ENCODE measurements at regions not wholly inside any gene's neighbourhood (a gene's known extent, or its start where the extent isn't known, plus 50 kb on each side); places are given as distances from the start of the nearest gene placed in this dataset.

DNA sequence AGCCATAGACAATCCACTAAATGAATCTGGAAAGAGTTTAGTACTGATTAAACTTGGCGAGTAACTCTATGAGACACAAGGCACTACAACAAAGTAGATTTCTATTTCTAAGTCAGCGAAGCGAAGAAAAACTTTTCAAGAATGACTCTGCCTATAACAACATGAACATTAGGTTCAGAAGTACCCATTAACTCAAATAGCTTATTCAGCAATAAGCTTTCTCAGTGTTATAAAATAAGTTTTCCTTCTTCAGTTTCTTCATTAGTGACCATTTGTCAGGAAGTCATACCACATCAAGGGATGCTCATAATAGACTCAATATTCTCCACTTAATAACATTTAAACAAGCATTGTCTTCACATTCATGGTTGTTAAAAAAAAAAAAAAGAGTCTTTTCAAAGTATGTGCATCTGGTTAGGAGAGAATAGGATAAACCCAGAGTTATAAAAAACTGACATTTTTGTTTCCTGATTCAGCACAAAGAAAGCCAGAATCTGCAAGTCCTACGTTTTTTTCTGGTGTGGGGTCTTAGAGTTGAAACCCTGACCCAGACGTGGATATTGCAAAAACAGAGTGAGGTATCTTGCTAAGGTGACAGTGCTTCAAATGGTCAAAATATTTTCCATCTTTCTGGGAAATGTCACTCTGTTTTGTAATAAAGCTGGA lies 148.2 kb upstream of the PREP start:
- H4K20me1 ChIP-seq (ENCODE audit: insufficient read depth, low read length): no peaks in the 10 kb centered on the region
- H3K27me3 ChIP-seq (ENCODE audit: insufficient read depth, low read length): no peaks in the 10 kb centered on the region
- no peaks in the 10 kb centered on the region for H3K4me1 ChIP-seq (ENCODE audit: insufficient read depth, low read length)
- H3K9ac ChIP-seq (ENCODE audit: low read length): no peak overlapping the region
- Mint-ChIP-seq H3K36me3 (ENCODE audit: low read depth, unreplicated experiment) (no peaks in the 10 kb centered on the region), H3K4me1 (ENCODE audit: low read depth, unreplicated experiment) (peaks cover 13% of the 10 kb centered on the region), H3K4me3 (ENCODE audit: unreplicated experiment) (no peak overlapping the region), H3K27ac (ENCODE audit: unreplicated experiment) (no peak overlapping the region), H3K27me3 (ENCODE audit: low read depth, unreplicated experiment) (no peaks in the 10 kb centered on the region), H3K9me3 (ENCODE audit: unreplicated experiment) (peaks cover 2% of the 10 kb centered on the region)
- no peak overlapping the region for H2AFZ ChIP-seq (ENCODE audit: low read depth, low read length)
- FAIRE-seq: peak; percentile 41
- no peak overlapping the region for H3K27ac ChIP-seq (ENCODE audit: low read depth, low read length)
- no peaks in the 10 kb centered on the region for H3K9me3 ChIP-seq (ENCODE audit: insufficient read depth, low read depth, low read length)
- peak; percentile 57 for DNase-seq (ENCODE audit: low read depth)
- TF ChIP-seq, protein P1, sequence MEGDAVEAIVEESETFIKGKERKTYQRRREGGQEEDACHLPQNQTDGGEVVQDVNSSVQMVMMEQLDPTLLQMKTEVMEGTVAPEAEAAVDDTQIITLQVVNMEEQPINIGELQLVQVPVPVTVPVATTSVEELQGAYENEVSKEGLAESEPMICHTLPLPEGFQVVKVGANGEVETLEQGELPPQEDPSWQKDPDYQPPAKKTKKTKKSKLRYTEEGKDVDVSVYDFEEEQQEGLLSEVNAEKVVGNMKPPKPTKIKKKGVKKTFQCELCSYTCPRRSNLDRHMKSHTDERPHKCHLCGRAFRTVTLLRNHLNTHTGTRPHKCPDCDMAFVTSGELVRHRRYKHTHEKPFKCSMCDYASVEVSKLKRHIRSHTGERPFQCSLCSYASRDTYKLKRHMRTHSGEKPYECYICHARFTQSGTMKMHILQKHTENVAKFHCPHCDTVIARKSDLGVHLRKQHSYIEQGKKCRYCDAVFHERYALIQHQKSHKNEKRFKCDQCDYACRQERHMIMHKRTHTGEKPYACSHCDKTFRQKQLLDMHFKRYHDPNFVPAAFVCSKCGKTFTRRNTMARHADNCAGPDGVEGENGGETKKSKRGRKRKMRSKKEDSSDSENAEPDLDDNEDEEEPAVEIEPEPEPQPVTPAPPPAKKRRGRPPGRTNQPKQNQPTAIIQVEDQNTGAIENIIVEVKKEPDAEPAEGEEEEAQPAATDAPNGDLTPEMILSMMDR (IDR thresholded peaks at IDR 0.05; ENCODE audit: insufficient read depth, low read depth, low read length): no peak
- no peak for TF ChIP-seq EZH2 (IDR thresholded peaks at IDR 0.05; ENCODE audit: insufficient read depth, low read length)
- no peak overlapping the region for H3K4me3 ChIP-seq (ENCODE audit: insufficient read depth, low read depth, low read length)
- no peaks in the 10 kb centered on the region for H3K79me2 ChIP-seq (ENCODE audit: insufficient read depth, low read length)
- H3K36me3 ChIP-seq (ENCODE audit: insufficient read depth, low read length): no peaks in the 10 kb centered on the region
- H3K4me2 ChIP-seq (ENCODE audit: low read length): no peak overlapping the region

DNA sequence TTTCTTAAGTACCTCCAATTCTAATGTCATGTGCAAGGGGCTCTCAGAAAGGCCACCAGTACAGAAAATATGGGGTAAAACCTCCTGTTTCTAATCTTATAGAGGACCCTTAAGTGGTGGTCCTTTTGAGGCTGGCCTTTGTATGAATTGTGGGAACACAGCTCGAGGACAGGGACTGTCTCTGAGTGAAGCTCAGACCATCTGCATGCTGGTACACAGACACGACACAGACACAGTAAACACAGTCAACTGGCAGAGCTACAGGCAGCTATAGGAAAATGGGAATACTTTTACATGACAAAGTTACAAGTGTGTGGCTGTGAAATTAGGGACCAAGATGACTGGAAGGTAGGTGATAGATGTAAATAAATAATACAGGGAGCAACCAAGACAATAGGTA lies 143.9 kb upstream of the PREP start:
- H3K79me2 ChIP-seq (ENCODE audit: insufficient read depth, low read length): no peaks in the 10 kb centered on the region
- Mint-ChIP-seq H3K9me3 (ENCODE audit: unreplicated experiment) (no peaks in the 10 kb centered on the region), H3K4me1 (ENCODE audit: low read depth, unreplicated experiment) (peaks cover 11% of the 10 kb centered on the region), H3K4me3 (ENCODE audit: unreplicated experiment) (no peak overlapping the region), H3K27ac (ENCODE audit: unreplicated experiment) (no peak overlapping the region), H3K36me3 (ENCODE audit: low read depth, unreplicated experiment) (no peaks in the 10 kb centered on the region), H3K27me3 (ENCODE audit: low read depth, unreplicated experiment) (no peaks in the 10 kb centered on the region)
- H3K9me3 ChIP-seq (ENCODE audit: insufficient read depth, low read depth, low read length): no peaks in the 10 kb centered on the region
- no peaks in the 10 kb centered on the region for H3K4me1 ChIP-seq (ENCODE audit: insufficient read depth, low read length)
- H3K9ac ChIP-seq (ENCODE audit: low read length): no peak overlapping the region
- DNase-seq (ENCODE audit: low read depth) (no peak), FAIRE-seq (no peak)
- H3K27ac ChIP-seq (ENCODE audit: low read depth, low read length): no peak overlapping the region
- peak overlapping the region; percentile 3 for H2AFZ ChIP-seq (ENCODE audit: low read depth, low read length)
- TF ChIP-seq, protein P1 (IDR thresholded peaks at IDR 0.05; ENCODE audit: insufficient read depth, low read depth, low read length): no peak
- TF ChIP-seq EZH2 (IDR thresholded peaks at IDR 0.05; ENCODE audit: insufficient read depth, low read length): no peak
- no peak overlapping the region for H3K4me2 ChIP-seq (ENCODE audit: low read length)
- H3K27me3 ChIP-seq (ENCODE audit: insufficient read depth, low read length): no peaks in the 10 kb centered on the region
- no peaks in the 10 kb centered on the region for H4K20me1 ChIP-seq (ENCODE audit: insufficient read depth, low read length)
- no peak overlapping the region for H3K4me3 ChIP-seq (ENCODE audit: insufficient read depth, low read depth, low read length)
- no peaks in the 10 kb centered on the region for H3K36me3 ChIP-seq (ENCODE audit: insufficient read depth, low read length)

DNA sequence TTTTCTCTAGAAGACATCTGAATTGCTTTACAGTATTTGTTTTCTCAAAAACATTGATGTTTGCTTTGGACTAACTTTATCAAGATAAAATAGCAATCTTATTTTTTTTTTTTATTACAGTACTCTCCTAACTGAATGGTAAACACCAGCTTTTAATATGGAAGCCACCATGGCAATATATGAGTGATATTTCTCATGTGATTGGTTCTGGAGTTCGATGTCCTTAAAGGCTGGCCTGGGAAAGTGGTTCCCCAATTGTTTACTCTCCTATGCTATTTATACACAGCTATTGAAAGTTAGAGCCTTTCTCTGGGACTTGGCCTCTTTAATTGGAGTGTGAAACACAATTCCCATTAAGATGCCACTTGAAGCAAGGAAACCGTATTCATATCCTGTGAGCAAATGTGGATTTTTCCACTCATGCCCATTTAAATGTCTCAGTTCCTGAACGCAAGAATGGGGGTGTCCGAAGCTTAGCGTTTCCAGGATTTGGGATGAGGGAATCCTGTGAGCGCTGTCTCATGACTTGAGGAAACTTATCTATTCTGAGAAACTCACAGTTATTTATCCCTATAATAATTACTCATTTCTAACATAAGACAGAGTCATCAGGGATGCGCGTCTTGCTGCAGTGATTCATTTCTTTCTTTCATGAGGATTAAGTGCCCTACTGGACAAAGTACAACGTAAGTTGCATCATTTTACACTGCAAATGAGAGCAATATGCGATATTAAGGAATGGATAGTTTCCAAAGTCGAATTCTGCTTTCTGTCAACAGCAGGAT lies 143.3 kb upstream of the PREP start:
- H3K9me3 Mint-ChIP-seq (ENCODE audit: unreplicated experiment): no peaks in the 10 kb centered on the region
- H3K4me3 ChIP-seq (ENCODE audit: insufficient read depth, low read depth, low read length): no peak overlapping the region
- H3K4me1 Mint-ChIP-seq (ENCODE audit: low read depth, unreplicated experiment): peaks cover 5% of the 10 kb centered on the region
- FAIRE-seq (peak; percentile 26), DNase-seq (ENCODE audit: low read depth) (peak; percentile 80)
- peak overlapping the region; percentile 3 for H2AFZ ChIP-seq (ENCODE audit: low read depth, low read length)
- H3K4me3 Mint-ChIP-seq (ENCODE audit: unreplicated experiment): no peak overlapping the region
- H3K36me3 Mint-ChIP-seq (ENCODE audit: low read depth, unreplicated experiment): no peaks in the 10 kb centered on the region
- no peaks in the 10 kb centered on the region for H4K20me1 ChIP-seq (ENCODE audit: insufficient read depth, low read length)
- H3K9me3 ChIP-seq (ENCODE audit: insufficient read depth, low read depth, low read length): no peaks in the 10 kb centered on the region
- no peak overlapping the region for H3K4me2 ChIP-seq (ENCODE audit: low read length)
- H3K9ac ChIP-seq (ENCODE audit: low read length): no peak overlapping the region
- no peaks in the 10 kb centered on the region for H3K79me2 ChIP-seq (ENCODE audit: insufficient read depth, low read length)
- H3K4me1 ChIP-seq (ENCODE audit: insufficient read depth, low read length): no peaks in the 10 kb centered on the region
- no peaks in the 10 kb centered on the region for H3K27me3 Mint-ChIP-seq (ENCODE audit: low read depth, unreplicated experiment)
- no peaks in the 10 kb centered on the region for H3K27me3 ChIP-seq (ENCODE audit: insufficient read depth, low read length)
- no peaks in the 10 kb centered on the region for H3K36me3 ChIP-seq (ENCODE audit: insufficient read depth, low read length)
- H3K27ac ChIP-seq (ENCODE audit: low read depth, low read length): no peak overlapping the region
- TF ChIP-seq, protein P1 (IDR thresholded peaks at IDR 0.05; ENCODE audit: insufficient read depth, low read depth, low read length): no peak
- TF ChIP-seq EZH2 (IDR thresholded peaks at IDR 0.05; ENCODE audit: insufficient read depth, low read length): no peak
- H3K27ac Mint-ChIP-seq (ENCODE audit: unreplicated experiment): no peak overlapping the region
